Thoracic aorta (tissue), 2 donors: ENCODE measurements at regions not wholly inside any gene's neighbourhood (a gene's known extent, or its start where the extent isn't known, plus 50 kb on each side); places are given as distances from the start of the nearest gene placed in this dataset.

ENCODE experiments used
- ATAC-seq: fragments of 150-250 bp; one replicate; pipeline ENCODE4 v1.8.0; 2017; ENCODE audit warnings: low read depth; ENCODE audit not compliant: insufficient number of reproducible peaks, low FRiP score
- DNase-seq: peaks from one replicate; pipeline ENCODE4 v3.0.0-alpha.2; 2020; ENCODE audit warnings: low spot score
- H3K27ac ChIP-seq, 2 donors: fragments of 200-600 bp; sonication (generic); 1 replicate in 1 of 2; 2 replicates in 1 of 2; pipeline ENCODE4 v1.5.1; 2016; ENCODE audit warnings: mild to moderate bottlenecking in 2 of 2, moderate library complexity in 2 of 2
- H3K27me3 ChIP-seq: fragments of 200-600 bp; sonication (generic); replicated peaks from 2 replicates; pipeline ENCODE4 v1.6.0; 2016; ENCODE audit warnings: mild to moderate bottlenecking; ENCODE audit not compliant: insufficient read depth
- H3K36me3 ChIP-seq: fragments of 200-600 bp; sonication (generic); one replicate; pipeline ENCODE4 v1.5.1; 2016
- H3K4me1 ChIP-seq, 2 donors: fragments of 200-600 bp; sonication (generic); 1 replicate in 1 of 2; 2 replicates in 1 of 2; pipeline versions ENCODE4 v1.5.1 to v1.6.0; 2016; ENCODE audit warnings: low read depth in 2 of 2, mild to moderate bottlenecking in 1 of 2; ENCODE audit not compliant: control insufficient read depth in 1 of 2
- H3K4me3 ChIP-seq: fragments of 200-600 bp; sonication (generic); 2 replicates; pipeline ENCODE4 v1.5.1; 2016; ENCODE audit warnings: mild to moderate bottlenecking
- H3K9me3 ChIP-seq: fragments of 200-600 bp; sonication (generic); 2 replicates; pipeline ENCODE4 v1.5.1; 2016
- CTCF ChIP-seq: fragments of 200-600 bp; sonication (generic); IDR thresholded peaks from one replicate; pipeline ENCODE4 v1.5.1; 2019; ENCODE audit warnings: antibody characterized with exemption

DNA sequence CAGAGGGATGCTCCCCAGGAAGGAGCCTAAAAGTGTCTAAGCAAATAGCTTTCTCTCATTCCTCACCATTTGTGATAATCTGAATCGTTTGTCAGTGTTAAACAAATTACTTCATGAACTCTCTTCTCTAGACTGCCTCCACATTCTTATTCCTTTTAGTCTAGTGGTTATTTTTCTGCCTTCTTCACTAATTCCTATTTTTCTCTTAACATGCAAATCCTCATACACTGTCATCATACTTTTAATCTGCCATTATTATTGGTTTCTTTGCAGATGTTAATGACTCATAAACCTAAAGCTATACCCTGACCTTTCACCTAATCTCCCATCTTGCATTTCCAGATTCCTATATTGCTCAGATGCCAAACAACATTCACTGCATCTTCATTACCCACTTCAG, 428.9 kb downstream of the EFNA5 start:
- no peaks in the 10 kb centered on the region for H3K4me1 ChIP-seq
- H3K36me3 ChIP-seq = no peaks in the 10 kb centered on the region
- H3K9me3 ChIP-seq = no peaks in the 10 kb centered on the region
- ATAC-seq = no peak
- no peak for DNase-seq
- H3K27me3 ChIP-seq = no peaks in the 10 kb centered on the region
- TF ChIP-seq CTCF = no peak
- no peak overlapping the region for H3K4me3 ChIP-seq
- no peak overlapping the region for H3K27ac ChIP-seq

GRCh38 chr5:107235167-107235566, 435.6 kb downstream of the EFNA5 start:
- no peak overlapping the region for H3K27ac ChIP-seq
- DNase-seq (no peak), ATAC-seq (no peak)
- H3K9me3 ChIP-seq = no peaks in the 10 kb centered on the region
- H3K27me3 ChIP-seq = no peaks in the 10 kb centered on the region
- TF ChIP-seq CTCF = no peak
- H3K4me3 ChIP-seq = no peak overlapping the region
- no peaks in the 10 kb centered on the region for H3K4me1 ChIP-seq
- no peaks in the 10 kb centered on the region for H3K36me3 ChIP-seq

DNA sequence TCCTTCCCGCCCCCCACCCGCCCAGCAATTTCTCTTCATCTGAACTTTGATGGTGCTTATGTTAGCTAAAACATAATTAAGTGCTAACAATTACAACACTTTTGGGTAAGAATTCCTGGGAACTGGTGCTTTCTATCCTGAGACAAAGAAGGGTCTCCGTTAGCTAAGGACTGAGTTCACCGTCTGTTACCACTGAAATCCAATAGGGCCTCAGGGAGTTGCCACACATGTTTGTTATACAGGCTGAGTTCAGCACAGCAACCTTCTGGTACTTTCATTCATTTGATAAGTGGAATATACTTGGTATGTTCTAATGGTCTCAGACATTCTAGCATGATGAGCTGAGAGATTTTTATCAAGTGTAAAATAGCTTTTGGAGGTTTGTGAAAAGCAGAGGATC, 437.9 kb downstream of the EFNA5 start:
- H3K9me3 ChIP-seq = no peaks in the 10 kb centered on the region
- H3K36me3 ChIP-seq = no peaks in the 10 kb centered on the region
- H3K4me1 ChIP-seq = no peaks in the 10 kb centered on the region
- no peak overlapping the region for H3K4me3 ChIP-seq
- TF ChIP-seq CTCF = no peak
- ATAC-seq (no peak), DNase-seq (no peak)
- H3K27ac ChIP-seq = no peak overlapping the region
- H3K27me3 ChIP-seq = no peaks in the 10 kb centered on the region

GRCh38 chr5:107232293-107232692, 438.4 kb downstream of the EFNA5 start:
- TF ChIP-seq CTCF = no peak
- DNase-seq (no peak), ATAC-seq (no peak)
- H3K9me3 ChIP-seq = no peaks in the 10 kb centered on the region
- H3K4me1 ChIP-seq = no peaks in the 10 kb centered on the region
- no peak overlapping the region for H3K4me3 ChIP-seq
- H3K36me3 ChIP-seq = no peaks in the 10 kb centered on the region
- no peaks in the 10 kb centered on the region for H3K27me3 ChIP-seq
- no peak overlapping the region for H3K27ac ChIP-seq

- no peaks in the 10 kb centered on the region for H3K9me3 ChIP-seq
- no peak for ATAC-seq
- TF ChIP-seq CTCF = no peak
- no peak overlapping the region for H3K4me3 ChIP-seq
- DNase-seq = no peak
- no peak overlapping the region for H3K27ac ChIP-seq
- H3K4me1 ChIP-seq = no peaks in the 10 kb centered on the region
- H3K36me3 ChIP-seq = no peaks in the 10 kb centered on the region
- H3K27me3 ChIP-seq = no peaks in the 10 kb centered on the region
Measured at GRCh38 chr5:107231191-107231590, 439.5 kb downstream of the EFNA5 start.
